IMR-90 (cell line): ENCODE measurements at regions not wholly inside any gene's neighbourhood (a gene's known extent, or its start where the extent isn't known, plus 50 kb on each side); places are given as distances from the start of the nearest gene placed in this dataset.

Experiments
- ATAC-seq: fragments of 200-7000 bp; cut with Tn5 transposase; 2 replicates; pipeline ENCODE4 v1.9.1; 2020; ENCODE audit warnings: low read depth, mild to moderate bottlenecking, moderate library complexity
- BruUV-seq: library from RNA; stranded (reverse); fragments of 400-500 nt; replicated peaks from 2 replicates; lab custom pipeline; 2021; lab: Mats Ljungman, UMichigan
- CTCF ChIA-PET: fragments of 300-600 bp; formaldehyde crosslinking; extraction: SDS; loops from one replicate; lab custom pipeline; 2021; ENCODE audit warnings: antibody characterized with exemption; lab: Yijun Ruan, JAX
- POLR2A ChIA-PET: fragments of 300-600 bp; sonication (Branson Sonifier 250); formaldehyde crosslinking; loops from one replicate; lab custom pipeline; 2022; ENCODE audit warnings: antibody characterized with exemption; ENCODE audit not compliant: unreplicated experiment; lab: Charles Lee
- DNase-seq: peaks from one replicate; pipeline ENCODE4 v3.0.0; 2013
- H2AFZ ChIP-seq: replicated peaks from 2 replicates; pipeline ENCODE3; 2013; ENCODE audit warnings: low read length, mild to moderate bottlenecking; ENCODE audit not compliant: poor library complexity
- H2AK5ac ChIP-seq: 2 replicates; pipeline ENCODE4 v1.6.1; 2013; ENCODE audit warnings: low read depth, low read length, inconsistent platforms
- H2AK9ac ChIP-seq: replicated peaks from 2 replicates; pipeline ENCODE3; 2013; ENCODE audit warnings: mild to moderate bottlenecking, low read depth, low read length, moderate library complexity; ENCODE audit not compliant: poor library complexity
- H2BK120ac ChIP-seq: 2 replicates; pipeline ENCODE4 v1.6.1; 2013; ENCODE audit warnings: low read depth, low read length, inconsistent platforms
- H2BK15ac ChIP-seq: 3 replicates; pipeline ENCODE4 v1.6.1; 2013; ENCODE audit warnings: low read depth, low read length, inconsistent platforms
- H2BK20ac ChIP-seq: 2 replicates; pipeline ENCODE4 v1.6.1; 2013; ENCODE audit warnings: low read depth, mild to moderate bottlenecking, inconsistent platforms, low read length, moderate library complexity
- H2BK5ac ChIP-seq: 2 replicates; pipeline ENCODE4 v1.6.1; 2013; ENCODE audit warnings: mild to moderate bottlenecking, low read depth, low read length, inconsistent platforms; ENCODE audit not compliant: poor library complexity, severe bottlenecking
- H3K14ac ChIP-seq: replicated peaks from 2 replicates; pipeline ENCODE4 v1.6.1; 2013; ENCODE audit warnings: low read depth, low read length, inconsistent platforms
- H3K18ac ChIP-seq: 2 replicates; pipeline ENCODE4 v1.6.1; 2013; ENCODE audit warnings: low read depth, low read length, control low read depth
- H3K23ac ChIP-seq: 2 replicates; pipeline ENCODE4 v1.6.1; 2013; ENCODE audit warnings: low read depth, low read length, inconsistent platforms
- H3K27ac ChIP-seq: 2 replicates; pipeline ENCODE4 v1.5.1; 2013; ENCODE audit warnings: mild to moderate bottlenecking, control low read depth, low read length; ENCODE audit not compliant: insufficient read depth
- H3K27me3 ChIP-seq: 2 replicates; pipeline ENCODE4 v1.6.1; 2013; ENCODE audit warnings: low read length; ENCODE audit not compliant: control insufficient read depth, insufficient read depth
- H3K36me3 ChIP-seq: 2 replicates; pipeline ENCODE4 v1.6.1; 2013; ENCODE audit warnings: low read length, mixed read lengths; ENCODE audit not compliant: control insufficient read depth, insufficient read depth
- H3K4ac ChIP-seq: 2 replicates; pipeline ENCODE4 v1.6.1; 2013; ENCODE audit warnings: low read depth, low read length, inconsistent platforms
- H3K4me1 ChIP-seq: 2 replicates; pipeline ENCODE4 v1.6.1; 2013; ENCODE audit warnings: low read length, mixed read lengths; ENCODE audit not compliant: control insufficient read depth, insufficient read depth
- H3K4me2 ChIP-seq: 2 replicates; pipeline ENCODE4 v1.6.1; 2013; ENCODE audit warnings: low read depth, mild to moderate bottlenecking, control low read depth, low read length, moderate library complexity
- H3K4me3 ChIP-seq: 2 replicates; pipeline ENCODE4 v1.5.1; 2013; ENCODE audit warnings: low read depth, mild to moderate bottlenecking, control low read depth, low read length, moderate library complexity; ENCODE audit not compliant: insufficient read depth
- H3K56ac ChIP-seq: 2 replicates; pipeline ENCODE4 v1.6.1; 2013; ENCODE audit warnings: low read length, inconsistent platforms; ENCODE audit not compliant: insufficient read depth; ENCODE audit errors: extremely low read depth
- H3K79me1 ChIP-seq, 2 experiments: 2 replicates each; pipeline ENCODE4 v1.6.1; 2013; ENCODE audit warnings: low read length in 2 of 2, inconsistent platforms in 1 of 2, low read depth in 1 of 2
- H3K9ac ChIP-seq: 2 replicates; pipeline ENCODE4 v1.6.1; 2013; ENCODE audit warnings: low read depth, low read length, control low read depth
- H3K9me1 ChIP-seq: 2 replicates; pipeline ENCODE4 v1.6.1; 2013; ENCODE audit warnings: low read length, inconsistent platforms; ENCODE audit not compliant: insufficient read depth
- H3K9me3 ChIP-seq: 2 replicates; pipeline ENCODE4 v1.6.1; 2013; ENCODE audit warnings: low read length; ENCODE audit not compliant: control insufficient read depth, insufficient read depth
- H4K20me1 ChIP-seq: 2 replicates; pipeline ENCODE4 v1.6.1; 2013; ENCODE audit warnings: low read length, inconsistent platforms; ENCODE audit not compliant: insufficient read depth
- H4K5ac ChIP-seq: 2 replicates; pipeline ENCODE4 v1.6.1; 2013; ENCODE audit warnings: mild to moderate bottlenecking, low read depth, low read length, control low read depth
- H4K8ac ChIP-seq, 2 experiments: 2 replicates each; pipeline ENCODE4 v1.6.1; 2013; ENCODE audit warnings: low read depth in 2 of 2, low read length in 2 of 2, control low read depth in 1 of 2, inconsistent platforms in 1 of 2
- H4K91ac ChIP-seq: 2 replicates; pipeline ENCODE4 v1.6.1; 2013; ENCODE audit warnings: low read depth, low read length, inconsistent platforms; ENCODE audit not compliant: insufficient read depth
- NFE2L2 ChIP-seq: fragments of 150-350 bp; IDR thresholded peaks from 2 replicates; pipeline ENCODE4 v1.6.1; 2016; ENCODE audit warnings: low read depth, mild to moderate bottlenecking, low read length
- RFX5 ChIP-seq: IDR thresholded peaks from 2 replicates; pipeline ENCODE4 v1.8.0; 2012; ENCODE audit warnings: low read depth, mild to moderate bottlenecking, low read length, moderate library complexity
- WGBS, 2 experiments: methylation state at CpG; one replicate each; pipeline versions ENCODE4 v1.1.5 to v1.1.7; 2013; ENCODE audit warnings: missing lambda C conversion rate in 2 of 2; ENCODE audit not compliant: insufficient read length in 1 of 2; ENCODE audit errors: extremely low coverage in 2 of 2; 5-methylcytosine and 5-hydroxymethylcytosine counted together
- dilution Hi-C: fragments of 300-500 bp; cut with HindIII; formaldehyde crosslinking; loops from one replicate; pipeline ENCODE4 v1.14.3; 2018; ENCODE audit warnings: low sequenced_read_pairs; ENCODE audit not compliant: unreplicated experiment
- in situ Hi-C: fragments of 300-500 bp; cut with MboI; formaldehyde crosslinking; loops from 3 replicates; pipeline ENCODE4 v1.14.3; 2019; ENCODE audit warnings: low sequenced_read_pairs, inconsistent platforms, mixed read lengths
- intact Hi-C: fragments of 100-400 bp; cut with micrococcal nuclease; formaldehyde crosslinking; loops from 2 replicates; pipeline ENCODE4 v1.10.0; 2022

DNA sequence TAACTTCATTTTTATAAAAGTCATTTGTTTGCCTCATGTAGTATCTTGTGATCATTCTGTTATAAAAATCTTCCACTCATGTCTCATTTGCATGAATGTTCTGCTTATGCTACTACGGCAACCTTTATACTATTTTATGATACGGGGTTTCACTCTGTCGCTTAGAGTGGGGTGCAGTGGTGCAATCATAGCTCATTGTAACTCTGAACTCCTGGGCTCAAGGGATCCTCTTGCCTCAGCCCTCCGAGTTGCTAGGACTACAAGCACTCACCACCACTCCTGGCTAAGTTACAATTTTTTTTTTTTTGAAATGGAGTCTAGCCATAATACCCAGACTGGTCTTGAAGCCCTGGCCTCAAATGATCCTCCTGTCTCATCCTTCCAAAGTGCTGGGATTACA lies 154.4 kb upstream of the PREP start:
- Histone ChIP-seq H3K4me2 (no peak overlapping the region), H2AK9ac (no peak overlapping the region), H3K4me1 (no peaks in the 10 kb centered on the region), H3K27me3 (no peaks in the 10 kb centered on the region), H3K79me1 (no peaks in the 10 kb centered on the region), H2BK15ac (no peak overlapping the region), H2BK20ac (no peak overlapping the region), H2AK5ac (no peak overlapping the region), H4K5ac (no peak overlapping the region), H2AFZ (no peak overlapping the region), H2BK5ac (no peak overlapping the region), H4K8ac (no peak overlapping the region), H3K4ac (no peak overlapping the region), H3K14ac (no peak overlapping the region), H4K20me1 (no peaks in the 10 kb centered on the region), H3K9me1 (no peaks in the 10 kb centered on the region), H3K23ac (no peak overlapping the region), H3K27ac (no peak overlapping the region), H3K4me3 (no peak overlapping the region), H4K91ac (no peak overlapping the region), H3K18ac (no peak overlapping the region), H2BK120ac (no peak overlapping the region), H3K9me3 (no peaks in the 10 kb centered on the region), H3K36me3 (no peaks in the 10 kb centered on the region), H3K56ac (no peak overlapping the region), H3K9ac (no peak overlapping the region)
- no CpG with 5 or more reads among the region's 4 CpGs for WGBS, 2 experiments
- ChIA-PET CTCF (interaction anchor here (0.6 to 1.1 kb wide), 2 partner anchors 16 to 356 kb away, joined by 3 read pairs; no protein-coding TSS in a partner anchor), POLR2A (no interaction called here)
- no peak for DNase-seq
- intact Hi-C loops (no loop called here), in situ Hi-C loops (no loop called here), dilution Hi-C loops (no loop called here)
- BruUV-seq, result no TSS peak
- TF ChIP-seq RFX5 (no peak), NFE2L2 (no peak)
- no peak for ATAC-seq
